ENCODE measurements at regions not wholly inside any gene's neighbourhood (a gene's known extent, or its start where the extent isn't known, plus 50 kb on each side); places are given as distances from the start of the nearest gene placed in this dataset.

DNA sequence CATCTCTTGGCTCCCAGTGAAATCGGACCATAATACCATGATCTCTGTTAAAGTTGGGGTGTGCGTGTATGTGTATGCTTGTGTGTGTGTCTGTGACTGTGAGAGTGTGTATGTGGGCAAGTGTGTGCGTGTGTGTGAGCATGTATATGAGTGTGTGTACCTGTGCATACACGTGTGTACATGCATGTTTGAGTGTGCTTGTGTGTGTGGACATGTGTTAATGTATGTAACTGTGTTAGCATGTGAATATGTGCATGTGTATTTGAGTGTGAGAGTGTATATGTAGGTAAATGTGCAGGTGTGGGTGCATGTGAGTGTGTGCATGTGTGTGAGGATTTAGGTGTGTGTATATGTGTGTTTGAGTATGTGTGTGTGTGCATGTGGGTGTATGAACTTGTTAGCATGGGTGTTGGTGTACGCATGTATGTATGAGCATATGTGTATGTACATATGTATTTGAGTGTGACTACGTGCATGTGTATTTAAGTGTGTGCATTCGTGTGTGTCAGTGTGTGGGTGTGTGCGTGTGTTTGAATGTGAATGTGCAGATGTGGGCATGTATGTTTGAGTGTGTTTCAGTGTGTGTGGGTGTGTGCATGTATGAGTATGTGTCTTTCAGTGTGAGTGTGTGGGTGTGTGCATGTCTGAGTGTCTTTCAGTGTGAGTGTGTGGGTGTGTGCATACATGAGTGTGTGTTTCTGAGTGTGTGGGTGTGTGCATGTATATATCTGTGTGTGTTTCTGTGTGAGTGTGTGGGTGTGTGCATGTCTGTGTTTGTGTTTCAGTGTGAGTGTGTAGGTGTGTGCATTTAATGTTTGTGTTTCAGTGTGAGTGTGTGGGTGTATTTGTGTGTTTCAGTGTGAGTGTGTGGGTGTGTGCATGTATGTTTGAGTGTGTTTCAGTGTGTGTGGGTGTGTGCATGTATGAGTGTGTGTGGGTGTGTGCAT lies 183.2 kb downstream of the SOX9 start:
- no peak for DNase-seq

DNA sequence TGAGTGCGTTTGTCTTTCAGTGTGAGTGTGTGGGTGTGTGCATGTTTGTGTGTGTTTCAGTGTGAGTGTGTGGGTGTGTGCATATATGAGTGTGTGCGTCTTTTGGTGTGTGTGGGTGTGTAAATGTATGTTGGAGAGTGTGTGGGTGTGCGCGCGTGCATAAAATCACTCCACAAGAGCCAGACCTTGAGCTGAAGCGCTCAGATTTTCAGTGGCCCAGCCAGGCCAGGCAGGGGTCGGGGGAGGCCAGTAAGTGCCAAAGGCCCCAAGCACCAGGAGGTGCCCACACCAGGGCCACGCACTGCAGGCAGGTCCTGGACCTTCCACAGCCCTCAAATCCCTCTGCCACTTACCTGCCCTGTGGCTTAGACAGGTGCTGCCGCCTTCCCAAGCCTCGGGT lies 184.0 kb downstream of the SOX9 start:
- no peak for DNase-seq

DNA sequence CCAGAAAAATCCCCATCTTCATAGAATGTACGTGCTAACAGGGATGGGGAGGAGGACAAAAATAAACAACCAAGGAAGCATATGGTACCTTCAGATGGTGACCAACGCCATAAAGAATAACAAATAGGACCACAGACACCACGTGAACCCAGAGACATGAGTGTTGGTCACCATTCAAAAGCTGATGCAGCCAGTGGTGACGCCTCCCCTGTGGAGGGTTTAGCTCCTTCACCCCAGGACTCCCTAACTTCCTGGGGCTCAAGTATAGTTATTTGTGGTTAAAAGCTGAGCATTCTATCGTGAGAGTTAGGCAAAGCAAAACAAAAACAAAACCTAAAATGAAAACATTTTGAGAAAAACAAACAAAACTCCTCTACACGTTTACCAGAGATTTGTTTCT lies 184.7 kb downstream of the SOX9 start:
- DNase-seq = no peak

DNA sequence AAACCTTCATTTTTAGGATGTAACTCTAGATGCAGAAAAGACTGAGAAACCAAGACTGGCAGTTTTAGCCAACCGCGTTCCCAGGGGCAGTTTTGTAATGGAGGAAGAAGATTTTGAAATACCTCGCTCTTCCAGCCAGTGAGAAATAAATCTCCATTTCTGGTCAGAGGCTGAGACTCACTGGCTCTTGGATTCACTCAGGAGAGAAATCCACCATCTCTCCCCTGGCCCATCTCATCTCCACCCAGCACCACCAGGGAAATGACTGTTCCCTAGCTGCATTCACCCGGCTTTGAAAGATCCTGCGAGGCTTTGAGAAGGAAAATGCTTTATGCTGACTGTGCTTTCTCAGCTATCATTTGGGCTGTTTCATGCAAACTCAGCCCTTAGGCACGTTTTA lies 185.2 kb downstream of the SOX9 start:
- peak; percentile 31 for DNase-seq

DNA sequence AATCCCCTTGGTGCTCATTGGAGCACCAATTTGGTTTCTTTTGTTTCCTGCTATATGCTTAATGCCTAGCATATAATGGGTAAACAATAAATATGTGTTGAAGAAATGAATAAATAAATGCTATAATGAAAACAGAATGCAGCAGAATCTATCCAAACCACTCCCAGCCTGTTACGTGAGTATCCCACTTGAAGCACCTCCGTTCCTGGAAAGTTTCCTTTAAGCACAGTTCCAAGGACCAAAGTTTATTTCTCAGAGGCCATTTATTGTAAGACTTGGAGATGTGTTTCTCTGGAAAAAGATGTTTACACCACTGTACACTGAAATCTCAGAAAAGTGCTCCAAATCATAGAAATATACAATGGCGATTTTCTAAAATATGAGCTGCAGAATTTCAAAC lies 187.0 kb downstream of the SOX9 start:
- no peak for DNase-seq

DNA sequence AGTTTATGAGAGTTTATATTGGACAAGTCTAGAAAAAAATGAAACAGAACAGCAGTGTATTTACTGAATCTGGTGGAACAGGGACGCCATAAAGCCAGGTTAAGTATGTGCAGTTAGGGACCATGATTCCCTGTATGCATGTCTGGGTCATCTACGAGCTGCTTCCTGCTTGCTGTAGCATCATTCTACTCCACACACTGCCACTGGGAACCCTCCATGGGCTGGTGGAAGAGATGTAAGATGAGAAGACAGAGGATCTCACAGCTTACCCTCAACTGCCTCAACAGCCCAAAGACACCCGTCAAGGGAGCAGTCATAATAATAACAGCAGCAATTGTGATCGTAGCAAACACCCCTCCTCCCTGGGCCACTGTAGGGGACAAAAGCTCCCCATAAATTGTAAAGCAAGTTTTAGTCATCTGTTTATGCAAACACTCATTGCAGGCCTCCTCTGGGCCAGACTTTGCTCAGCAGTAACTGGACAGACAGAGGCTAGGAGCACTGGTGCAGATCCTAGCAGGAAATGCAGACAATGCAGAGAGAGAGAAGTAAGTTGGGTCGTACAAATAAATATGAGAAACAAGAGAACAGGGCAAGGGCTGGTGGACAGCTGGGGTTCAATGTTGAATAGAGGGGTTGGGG lies 188.0 kb downstream of the SOX9 start:
- no peak for DNase-seq

DNA sequence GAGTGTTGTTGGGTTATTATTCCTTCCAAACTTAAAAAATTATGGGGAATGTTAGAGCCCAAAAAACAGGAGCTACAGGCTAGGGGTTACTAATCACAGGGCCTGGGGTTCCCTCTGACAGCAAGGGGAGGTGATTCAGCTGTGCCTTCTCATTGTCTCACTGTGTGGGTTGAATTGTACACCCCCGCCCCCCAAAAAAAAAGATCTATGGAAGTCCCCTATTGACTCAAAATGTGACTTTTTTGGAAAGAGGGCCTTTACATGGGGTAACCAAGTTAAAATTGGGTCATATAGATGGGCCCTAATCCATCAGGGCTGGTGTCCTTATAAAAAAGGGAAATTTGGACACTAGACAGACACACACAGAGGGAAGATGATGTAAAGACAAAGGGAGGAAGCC lies 190.2 kb downstream of the SOX9 start:
- no peak for DNase-seq

DNA sequence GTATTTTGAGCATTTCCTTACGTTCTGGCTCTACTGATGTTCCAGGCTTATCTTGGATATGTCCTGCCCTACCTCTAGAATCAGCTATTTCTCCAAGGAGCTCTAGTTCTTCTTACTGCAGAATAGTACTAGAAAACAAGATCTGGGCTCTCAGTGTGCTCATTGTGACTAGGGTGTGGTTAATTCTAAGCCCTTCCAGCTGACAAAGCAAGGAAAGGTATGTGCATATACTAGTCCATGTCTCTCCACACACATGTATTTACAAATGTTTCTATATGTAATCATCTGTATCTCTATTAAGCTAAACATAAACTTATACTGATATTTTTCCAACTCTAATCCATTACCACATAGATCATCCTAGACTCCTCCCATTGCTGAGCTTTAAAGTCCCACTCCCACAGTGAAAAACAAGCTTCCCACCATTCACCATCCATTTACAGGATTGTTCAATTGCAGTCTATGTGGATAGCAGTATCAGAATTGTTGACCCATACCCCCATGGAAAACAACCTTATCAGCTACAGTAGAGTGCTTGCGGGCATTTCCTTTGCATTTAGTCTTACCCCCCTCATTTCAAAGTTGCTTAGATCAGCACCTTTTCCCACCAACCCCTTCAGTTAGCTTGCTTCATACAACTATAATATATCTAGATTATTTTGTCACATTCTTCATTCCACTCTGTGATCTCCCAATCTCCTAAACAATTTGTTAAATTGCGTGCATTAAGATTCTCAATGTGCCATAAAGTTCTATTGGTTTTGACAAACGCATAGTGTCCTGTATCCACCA lies 194.5 kb downstream of the SOX9 start:
- DNase-seq = no peak

DNA sequence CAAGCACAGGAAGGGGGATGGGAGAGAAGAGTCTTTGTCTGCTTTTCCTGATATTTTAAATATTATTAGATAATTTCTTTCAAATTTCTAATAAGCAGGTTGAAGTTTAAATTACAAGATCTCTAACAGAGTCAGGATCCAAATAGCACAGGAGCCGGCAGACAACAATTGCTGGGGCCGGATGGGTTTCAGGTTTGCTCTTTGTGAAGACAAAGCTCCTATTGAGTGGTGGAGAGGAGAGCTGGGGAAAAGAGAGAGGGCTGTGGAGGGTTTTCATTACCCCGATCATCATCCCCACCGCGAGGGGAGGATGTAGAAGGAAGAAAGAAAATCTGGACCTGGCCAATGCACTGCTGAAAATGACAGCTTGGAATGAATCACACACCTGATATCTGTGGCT lies 197.3 kb downstream of the SOX9 start:
- no peak for DNase-seq

DNA sequence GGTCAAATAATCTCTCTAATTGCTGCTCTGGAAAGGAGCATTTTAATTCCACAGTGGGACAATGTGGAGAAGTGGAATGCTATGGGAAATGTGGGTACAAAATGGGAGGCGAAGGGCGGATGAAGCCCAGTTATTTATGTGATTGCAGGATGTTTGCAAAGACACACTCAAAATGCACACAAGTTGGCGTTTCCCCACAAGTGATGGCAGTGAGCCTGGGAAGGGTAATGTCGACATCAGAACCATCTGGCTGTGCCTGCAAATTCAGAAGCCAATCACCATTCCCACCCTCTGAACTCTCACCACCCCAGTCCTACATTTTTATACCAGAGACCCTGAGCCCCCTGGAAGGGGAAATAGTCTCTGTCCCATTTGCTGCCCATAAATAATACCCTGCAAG lies 201.1 kb downstream of the SOX9 start:
- no peak for DNase-seq

DNA sequence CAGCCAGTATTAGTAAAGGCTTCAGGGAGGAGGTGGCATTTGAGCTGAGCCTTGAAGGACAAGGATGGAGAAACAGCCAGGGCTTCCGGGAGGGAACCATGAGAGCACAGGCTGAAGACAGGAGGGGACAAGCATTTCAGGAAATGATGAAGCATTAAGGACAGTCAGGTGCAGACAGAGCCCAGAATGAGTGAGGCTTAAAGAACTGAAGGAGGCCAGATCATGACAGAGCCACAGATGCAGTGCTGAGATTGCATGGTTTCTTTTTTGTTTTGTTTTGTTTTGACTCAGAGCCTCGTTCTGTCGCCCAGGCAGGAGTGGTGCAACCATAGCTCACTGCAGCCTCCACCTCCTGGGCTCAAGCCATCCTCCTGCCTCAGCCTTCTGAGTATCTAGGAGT lies 211.5 kb downstream of the SOX9 start:
- no peak for DNase-seq

DNA sequence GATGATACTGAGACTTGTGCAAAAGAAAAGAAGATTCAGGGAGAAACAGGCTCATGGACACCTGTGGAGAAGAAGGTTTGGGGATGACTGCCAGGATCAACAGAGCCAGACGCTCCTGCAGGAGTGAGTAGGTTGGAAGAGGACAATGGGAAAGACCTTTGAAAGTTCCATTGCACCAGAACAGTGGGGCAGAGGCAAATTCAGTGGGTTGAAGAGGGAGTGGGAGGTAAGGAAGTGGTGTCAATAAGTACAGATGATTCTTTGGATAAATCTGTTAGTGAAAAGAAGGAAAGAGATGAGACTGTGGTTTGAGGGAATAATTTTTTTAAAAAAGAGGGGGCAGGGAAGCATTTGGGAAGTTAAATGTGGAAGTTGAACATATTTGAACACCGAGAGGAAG lies 212.8 kb downstream of the SOX9 start:
- no peak for DNase-seq

DNA sequence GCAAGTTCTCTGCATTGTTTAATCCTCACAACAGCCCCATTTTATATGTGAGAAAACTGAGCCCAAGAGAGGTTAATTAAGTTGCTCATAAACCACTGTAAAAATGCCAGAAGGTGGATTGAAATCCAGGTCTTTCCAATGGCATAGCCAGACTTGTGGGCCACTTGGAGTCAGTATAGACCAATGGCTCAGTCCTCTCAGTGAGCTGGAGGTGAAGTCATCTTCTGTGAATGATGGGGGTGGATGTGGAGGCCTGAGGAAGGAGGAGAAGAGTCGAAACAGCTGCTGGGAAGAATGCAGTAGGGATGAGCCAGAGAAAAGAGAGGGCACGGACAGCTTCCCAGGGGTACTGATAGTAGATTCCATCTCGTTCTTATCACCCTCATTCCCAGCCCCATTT lies 213.4 kb downstream of the SOX9 start:
- no peak for DNase-seq

DNA sequence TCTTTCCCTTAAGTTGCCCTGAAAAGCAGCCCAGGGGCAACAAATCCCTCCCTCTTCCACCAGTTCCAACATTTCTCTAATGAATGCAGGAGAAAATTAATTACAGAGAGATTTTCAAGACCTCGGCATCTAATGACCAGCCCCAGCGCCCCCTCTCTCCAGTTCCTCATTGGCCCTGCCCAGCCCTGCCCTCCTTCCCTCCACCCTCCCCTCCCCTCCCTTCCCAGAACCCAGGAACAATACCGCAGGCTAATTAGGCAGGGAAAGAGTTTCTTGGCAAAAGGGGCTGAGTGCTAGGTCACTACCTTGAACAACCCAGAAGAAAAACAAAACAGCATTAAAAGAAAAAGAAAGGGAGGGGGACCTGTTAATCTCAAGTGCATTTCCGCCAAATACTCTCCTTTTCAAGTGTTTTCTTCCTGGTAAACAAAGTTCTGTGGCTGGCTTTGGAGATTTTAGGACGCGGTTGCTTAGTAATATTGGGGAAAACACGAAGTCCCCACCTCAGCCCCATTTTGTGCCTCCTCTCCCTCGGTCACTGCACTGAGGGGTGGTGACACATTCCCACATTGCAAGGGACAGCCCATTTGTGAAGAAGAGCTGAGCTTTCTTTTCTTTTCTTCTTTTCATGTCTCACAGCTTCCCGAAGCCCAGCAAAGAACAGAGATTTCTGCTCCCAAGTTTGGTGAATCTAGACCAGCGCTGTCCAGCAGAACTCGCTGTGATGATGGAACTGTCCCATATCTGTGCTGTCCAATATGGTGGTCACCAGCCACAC lies 215.4 kb downstream of the SOX9 start:
- no peak for DNase-seq

DNA sequence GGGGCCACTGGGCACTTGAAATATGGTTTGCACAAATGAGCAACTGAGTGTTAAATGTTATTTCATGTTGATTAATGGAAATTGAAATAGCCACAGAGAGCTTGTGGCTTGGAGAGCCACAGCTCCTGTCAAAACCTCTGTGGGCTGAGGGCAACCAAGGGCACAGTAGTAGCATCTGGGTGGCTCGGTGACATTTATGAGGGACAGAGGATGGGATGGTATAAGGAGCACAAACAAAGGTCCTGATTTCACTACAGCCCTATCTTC lies 215.9 kb downstream of the SOX9 start:
- no peak for DNase-seq

DNA sequence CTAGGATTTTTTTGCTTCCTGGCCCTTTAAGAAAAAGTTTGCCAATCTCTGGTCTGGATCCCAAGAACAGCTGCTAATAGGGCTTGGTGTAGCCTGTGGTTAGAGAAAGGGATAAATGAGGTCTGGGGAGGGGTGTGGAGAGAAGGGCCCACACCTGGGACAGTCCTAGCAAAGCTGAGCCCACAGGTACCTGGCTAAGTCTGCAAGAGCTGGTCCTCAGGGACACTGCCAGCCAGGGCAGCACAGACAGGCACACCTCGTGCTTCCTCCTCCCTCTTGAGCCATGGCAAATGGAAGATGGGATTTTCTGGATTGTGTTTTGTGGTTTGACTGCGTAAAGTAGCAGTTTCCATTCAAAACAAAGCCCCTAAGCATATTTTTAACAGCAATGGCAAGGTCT lies 217.5 kb downstream of the SOX9 start:
- DNase-seq = no peak

DNA sequence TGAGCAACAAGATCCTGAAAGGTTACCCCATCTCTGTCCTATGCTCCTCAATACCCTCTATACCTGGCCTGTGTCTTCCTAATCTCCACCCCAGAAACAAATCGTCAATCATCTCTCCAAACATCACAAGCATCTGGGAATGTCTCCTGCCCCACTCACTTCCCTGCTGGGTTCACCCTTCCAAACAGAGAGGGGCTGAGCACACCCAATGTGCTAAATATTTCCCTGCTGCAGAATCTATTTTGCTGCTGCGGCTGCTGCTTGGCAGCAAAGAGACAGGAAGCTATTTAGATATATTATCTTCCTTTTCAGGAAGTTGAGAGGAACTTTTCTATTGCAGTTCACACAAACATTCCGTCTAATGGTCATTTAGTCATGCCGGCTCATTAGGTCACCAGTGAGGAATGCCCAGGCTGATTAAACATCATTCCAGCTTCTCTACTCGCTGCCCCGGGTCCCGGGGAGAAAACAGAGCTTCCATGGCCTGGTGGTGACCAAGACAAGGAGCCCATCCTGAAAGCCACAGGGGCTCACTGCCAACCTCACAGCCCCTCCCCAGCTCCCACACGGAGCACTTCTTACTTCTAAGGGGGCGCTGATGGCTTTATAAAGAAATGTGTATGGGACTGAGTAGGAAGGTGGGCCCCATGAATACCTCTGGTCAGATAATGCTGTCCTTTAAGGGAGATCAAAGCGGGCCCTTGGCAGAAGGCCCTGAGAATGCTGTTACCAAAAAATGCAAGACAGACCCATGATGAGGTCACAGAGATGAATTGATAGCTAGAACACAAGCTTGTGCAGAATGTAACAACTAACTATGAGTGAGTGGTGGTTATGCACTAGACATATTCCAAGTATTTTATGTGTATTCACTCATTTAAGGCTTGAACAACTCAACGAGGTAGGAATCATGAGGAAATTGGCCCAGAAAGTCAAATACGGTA lies 218.3 kb downstream of the SOX9 start:
- peak; percentile 49 for DNase-seq

DNA sequence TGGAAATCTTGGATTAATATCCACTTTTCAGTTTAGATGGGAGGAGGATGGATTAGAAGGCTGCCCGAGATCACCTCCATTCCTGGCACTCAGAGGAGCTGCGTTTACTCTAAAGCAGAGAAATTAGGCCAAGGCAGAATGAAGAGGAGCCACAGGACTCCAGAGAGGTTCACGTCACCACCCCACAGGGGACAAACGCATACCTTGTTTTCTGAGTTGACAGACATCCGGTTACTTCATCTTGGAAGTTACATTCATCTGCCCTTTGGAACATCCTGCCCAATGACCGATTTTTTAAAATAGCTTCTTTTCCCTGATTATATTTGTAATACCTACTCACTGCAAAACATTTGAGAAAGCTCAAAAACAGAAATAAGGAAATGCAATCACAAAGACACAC lies 220.0 kb downstream of the SOX9 start:
- DNase-seq = no peak

DNA sequence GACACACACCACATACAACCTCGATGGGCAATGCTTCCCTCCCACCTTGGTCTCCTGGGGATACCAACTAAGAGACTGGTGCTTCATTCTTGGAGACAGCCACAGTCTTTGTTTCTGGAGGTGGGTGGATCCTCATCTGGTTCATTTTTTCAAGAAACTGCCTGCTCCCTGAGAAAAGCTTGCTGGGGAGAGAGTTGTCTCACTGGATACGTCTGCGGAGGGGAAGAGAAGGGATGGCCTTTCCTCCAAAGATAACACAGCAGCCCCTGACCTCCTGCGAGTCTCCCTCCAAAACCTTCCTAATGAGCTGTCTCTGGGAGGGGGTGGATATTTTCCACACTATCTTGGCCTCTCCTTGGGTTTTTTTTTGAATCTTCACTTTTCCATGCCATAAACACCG lies 221.2 kb downstream of the SOX9 start:
- DNase-seq = no peak

DNA sequence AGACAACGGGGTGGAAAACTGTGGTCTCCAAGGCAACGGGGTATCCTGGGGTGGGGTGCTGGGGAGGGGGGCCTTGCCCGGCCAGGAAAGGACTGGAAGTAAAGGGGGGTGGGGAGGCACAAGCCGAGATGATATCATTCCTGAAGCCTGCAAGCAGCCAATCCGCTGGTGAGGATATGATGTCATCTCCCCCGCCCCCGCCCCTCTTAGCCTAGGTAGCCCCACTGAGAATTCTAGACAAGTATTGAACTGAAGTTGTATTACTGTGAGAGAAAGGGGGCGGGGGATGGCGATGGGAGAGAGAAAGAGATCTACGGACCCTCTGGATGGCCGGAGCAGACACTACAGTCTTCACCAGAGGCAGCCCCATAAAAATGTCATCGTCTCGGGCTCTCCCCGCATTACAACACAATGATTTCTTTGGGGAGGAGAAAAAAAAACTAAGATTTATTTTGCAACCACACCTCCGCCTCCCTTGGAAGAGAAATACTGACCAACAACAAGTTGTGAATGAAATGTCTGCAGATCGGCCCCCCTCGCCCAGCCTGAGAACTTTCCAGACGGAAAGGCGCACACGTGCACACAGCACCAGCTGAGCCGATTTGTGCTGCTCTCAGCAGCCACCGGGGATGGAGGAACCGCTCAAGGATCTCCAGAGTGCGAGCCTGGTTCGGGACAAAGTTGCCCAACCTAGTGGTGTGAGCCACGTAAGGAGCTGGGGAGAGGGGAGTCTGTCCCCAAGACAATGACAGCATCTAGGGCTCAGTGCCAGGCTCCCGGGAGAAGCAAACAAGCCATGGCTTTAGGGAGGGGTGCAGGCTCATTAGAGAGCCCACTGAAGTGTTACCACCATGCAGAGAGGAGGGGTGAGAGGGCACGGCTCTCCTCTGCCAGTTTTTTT lies 222.1 kb downstream of the SOX9 start:
- peak; percentile 45 for DNase-seq

DNA sequence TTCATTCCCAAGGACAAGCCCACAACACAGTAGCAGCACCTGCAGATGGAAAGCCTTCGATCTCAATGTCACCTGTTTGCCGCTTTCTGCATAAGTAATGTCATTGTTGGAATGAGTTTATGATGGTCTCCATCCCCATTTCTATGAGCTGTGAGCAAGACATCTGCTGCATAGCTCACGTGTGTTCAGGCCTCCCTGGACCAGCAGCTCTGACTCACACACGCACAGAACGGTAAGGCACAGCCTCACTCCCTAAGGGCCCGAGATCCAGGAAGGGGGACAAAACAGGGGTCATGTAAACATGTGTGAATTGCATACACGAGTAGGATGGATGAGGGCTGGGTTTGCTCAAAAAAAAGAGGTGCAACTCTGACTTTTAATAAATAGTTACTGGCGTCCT lies 223.1 kb downstream of the SOX9 start:
- no peak for DNase-seq
